ENCODE measurements at regions not wholly inside any gene's neighbourhood (a gene's known extent, or its start where the extent isn't known, plus 50 kb on each side); places are given as distances from the start of the nearest gene placed in this dataset.

GRCh38 chr1:84083307-84083706 lies 60.8 kb upstream of the PRKACB start:
- no peak for TF ChIP-seq CTCF (IDR thresholded peaks at IDR 0.05)
- no peak for TF ChIP-seq POLR2A (IDR thresholded peaks at IDR 0.05)

Data from esophagus squamous epithelium (tissue), 4 donors.